GM12874 (cell line): ENCODE measurements at regions not wholly inside any gene's neighbourhood (a gene's known extent, or its start where the extent isn't known, plus 50 kb on each side); places are given as distances from the start of the nearest gene placed in this dataset.

Source experiments
- CTCF ChIP-seq: IDR thresholded peaks from 2 replicates; pipeline ENCODE4 v1.5.1; 2011; ENCODE audit warnings: low read depth, mild to moderate bottlenecking, control low read depth, low read length, moderate library complexity; ENCODE audit not compliant: insufficient read depth

GRCh38 chr2:200159357-200159707, 147.2 kb upstream of the SPATS2L start:
- TF ChIP-seq CTCF = no peak

- TF ChIP-seq CTCF = no peak
These were observed 146.4 kb upstream of the SPATS2L start for GRCh38 chr2:200159829-200160781.

GRCh38 chr2:200161458-200161857, 145.0 kb upstream of the SPATS2L start:
- TF ChIP-seq CTCF = no peak

DNA sequence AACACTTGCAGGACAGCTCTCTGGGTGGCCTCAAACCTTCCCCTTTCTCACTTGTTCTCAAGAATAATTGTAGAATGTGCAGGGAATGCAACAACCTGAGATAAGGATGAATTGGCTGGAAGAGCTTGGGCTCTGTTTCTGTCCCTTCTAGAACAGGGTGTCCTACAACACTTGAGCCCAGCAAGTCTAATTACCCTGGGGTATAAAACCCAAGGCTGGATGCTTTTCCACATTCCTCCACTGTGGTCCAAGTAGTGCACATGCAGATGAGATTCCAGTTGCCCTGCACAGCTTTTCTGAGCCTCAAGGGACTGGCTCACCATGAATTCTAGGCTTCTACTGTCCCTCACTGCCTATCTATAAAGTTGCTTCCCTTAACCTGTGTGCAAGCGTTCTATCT, 140.8 kb upstream of the SPATS2L start:
- no peak for TF ChIP-seq CTCF

GRCh38 chr2:200168641-200169555, 137.6 kb upstream of the SPATS2L start:
- no peak for TF ChIP-seq CTCF

- TF ChIP-seq CTCF = no peak
These were observed 136.3 kb upstream of the SPATS2L start for GRCh38 chr2:200170221-200170620.
